Epithelial cell of proximal tubule (primary cell): ENCODE measurements at regions not wholly inside any gene's neighbourhood (a gene's known extent, or its start where the extent isn't known, plus 50 kb on each side); places are given as distances from the start of the nearest gene placed in this dataset.
"Not testable (repeated sequence)": the region's sequence is repeated elsewhere in the genome, so short reads cannot be mapped to it uniquely, and the experiment has no call there.

ENCODE experiments used
- DNase-seq: peaks from one replicate; pipeline ENCODE4 v3.0.0-alpha.2; 2011; ENCODE audit warnings: low read depth
- H3K4me3 ChIP-seq: 2 replicates; pipeline ENCODE4 v1.5.1; 2011; ENCODE audit warnings: low read depth, mild to moderate bottlenecking, low read length
- CTCF ChIP-seq: conservative IDR thresholded peaks from 2 replicates; pipeline ENCODE4 v1.5.1; 2012; ENCODE audit warnings: low read depth, mild to moderate bottlenecking, low read length

- DNase-seq: no peak
- no peak overlapping the region for H3K4me3 ChIP-seq
- TF ChIP-seq CTCF: no peak
Observed at GRCh38 chr10:33473688-33474087, 139.2 kb upstream of the NRP1 start.

- H3K4me3 ChIP-seq: not testable (repeated sequence)
Observed at GRCh38 chr10:33468006-33468405, 133.5 kb upstream of the NRP1 start.

GRCh38 chr10:33465747-33466146, 131.3 kb upstream of the NRP1 start:
- DNase-seq: no peak
- no peak for TF ChIP-seq CTCF

More at GRCh38 chr10:33468006-33468405, 133.5 kb upstream of the NRP1 start:
- not testable (repeated sequence) for DNase-seq

GRCh38 chr10:33463011-33463410, 128.5 kb upstream of the NRP1 start:
- no peak overlapping the region for H3K4me3 ChIP-seq
- TF ChIP-seq CTCF: no peak
- DNase-seq: no peak

More at GRCh38 chr10:33465747-33466146, 131.3 kb upstream of the NRP1 start:
- no peak overlapping the region for H3K4me3 ChIP-seq

- H3K4me3 ChIP-seq: no peak overlapping the region
- no peak for DNase-seq
- no peak for TF ChIP-seq CTCF
Observed at GRCh38 chr10:33461295-33461640, 126.8 kb upstream of the NRP1 start.

GRCh38 chr10:33460505-33461294, 126.2 kb upstream of the NRP1 start:
- TF ChIP-seq CTCF: no peak
- no peak overlapping the region for H3K4me3 ChIP-seq
- DNase-seq: no peak

GRCh38 chr10:33459602-33460001, 125.1 kb upstream of the NRP1 start:
- no peak for DNase-seq
- H3K4me3 ChIP-seq: no peak overlapping the region

More at GRCh38 chr10:33459602-33460001, 125.1 kb upstream of the NRP1 start:
- no peak for TF ChIP-seq CTCF
